ENCODE measurements at regions not wholly inside any gene's neighbourhood (a gene's known extent, or its start where the extent isn't known, plus 50 kb on each side); places are given as distances from the start of the nearest gene placed in this dataset.

DNA sequence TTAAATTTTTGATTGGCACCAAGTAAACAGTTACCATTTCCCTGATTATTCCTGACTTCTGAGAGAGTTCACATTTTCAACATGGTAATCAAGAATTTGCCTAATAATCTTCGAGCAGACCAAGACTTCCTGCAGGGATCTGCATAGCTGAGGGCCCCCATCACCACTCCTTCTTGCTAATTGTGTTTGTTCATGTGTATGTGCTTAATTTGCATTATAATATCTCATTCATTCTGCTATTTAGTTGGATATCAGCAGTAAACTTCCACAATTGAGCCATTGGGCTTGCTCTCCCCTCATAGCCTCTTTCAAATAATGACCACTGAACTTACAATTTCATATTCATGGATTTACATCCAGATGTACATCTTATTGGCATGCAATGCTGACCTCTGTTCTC, 292.5 kb downstream of the SPATA18 start:
- Mint-ChIP-seq H3K9me3 (peaks cover 0 to 4% (median 1%) of the 10 kb centered on the region in 7 donors), H3K27ac (no peak overlapping the region), H3K36me3 (no peaks in the 10 kb centered on the region), H3K27me3 (no peaks in the 10 kb centered on the region), H3K4me3 (no peak overlapping the region), H3K4me1 (no peaks in the 10 kb centered on the region)
- ATAC-seq (ENCODE audit: low read depth in 2 of 2) (no peak), DNase-seq (no peak)
- Histone ChIP-seq H3K27ac (ENCODE audit: insufficient read depth, low read length, poor library complexity, severe bottlenecking) (no peak overlapping the region), H3K4me1 (ENCODE audit: control insufficient read depth, insufficient read depth, low read length, poor library complexity, severe bottlenecking) (no peaks in the 10 kb centered on the region), H3K27me3 (ENCODE audit: control insufficient read depth, insufficient read depth, low read length) (no peaks in the 10 kb centered on the region), H3K4me3 (ENCODE audit: low read depth, low read length) (no peak overlapping the region), H3K36me3 (ENCODE audit: control insufficient read depth, insufficient read depth, low read length) (no peaks in the 10 kb centered on the region), H3K9me3 (ENCODE audit: control insufficient read depth in 2 of 2, low read length in 2 of 2) (no peaks in the 10 kb centered on the region)

DNA sequence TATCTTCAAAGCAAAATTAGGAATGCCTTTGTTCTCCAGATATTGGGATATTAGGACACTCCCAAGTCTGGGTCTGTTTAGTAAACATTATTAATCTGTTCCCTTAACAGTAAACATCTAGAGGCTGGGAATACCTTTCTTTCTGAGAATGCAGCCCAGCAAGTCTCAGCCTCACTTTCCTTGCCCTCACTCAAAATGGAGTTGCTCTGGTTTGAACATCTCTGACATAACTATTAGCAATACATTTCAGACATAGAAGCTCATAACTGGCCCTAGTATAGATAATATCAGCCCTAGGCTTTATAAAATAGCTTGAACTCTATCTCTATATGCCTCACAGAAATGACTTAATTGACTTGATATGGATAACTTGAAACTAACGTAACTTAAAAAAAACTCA, 299.8 kb downstream of the SPATA18 start:
- no peaks in the 10 kb centered on the region for H3K4me1 Mint-ChIP-seq
- Histone ChIP-seq H3K4me3 (ENCODE audit: low read depth, low read length) (no peak overlapping the region), H3K36me3 (ENCODE audit: control insufficient read depth, insufficient read depth, low read length) (no peaks in the 10 kb centered on the region), H3K9me3 (ENCODE audit: control insufficient read depth in 2 of 2, low read length in 2 of 2) (no peaks in the 10 kb centered on the region), H3K27me3 (ENCODE audit: control insufficient read depth, insufficient read depth, low read length) (no peaks in the 10 kb centered on the region), H3K4me1 (ENCODE audit: control insufficient read depth, insufficient read depth, low read length, poor library complexity, severe bottlenecking) (no peaks in the 10 kb centered on the region), H3K27ac (ENCODE audit: insufficient read depth, low read length, poor library complexity, severe bottlenecking) (no peak overlapping the region)
- H3K27ac Mint-ChIP-seq, result no peak overlapping the region
- peaks cover 0 to 5% (median 1%) of the 10 kb centered on the region in 7 donors for H3K9me3 Mint-ChIP-seq
- no peak overlapping the region for H3K4me3 Mint-ChIP-seq
- no peaks in the 10 kb centered on the region for H3K27me3 Mint-ChIP-seq
- no peaks in the 10 kb centered on the region for H3K36me3 Mint-ChIP-seq
- no peak for DNase-seq
- ATAC-seq (ENCODE audit: low read depth in 2 of 2), result no peak

DNA sequence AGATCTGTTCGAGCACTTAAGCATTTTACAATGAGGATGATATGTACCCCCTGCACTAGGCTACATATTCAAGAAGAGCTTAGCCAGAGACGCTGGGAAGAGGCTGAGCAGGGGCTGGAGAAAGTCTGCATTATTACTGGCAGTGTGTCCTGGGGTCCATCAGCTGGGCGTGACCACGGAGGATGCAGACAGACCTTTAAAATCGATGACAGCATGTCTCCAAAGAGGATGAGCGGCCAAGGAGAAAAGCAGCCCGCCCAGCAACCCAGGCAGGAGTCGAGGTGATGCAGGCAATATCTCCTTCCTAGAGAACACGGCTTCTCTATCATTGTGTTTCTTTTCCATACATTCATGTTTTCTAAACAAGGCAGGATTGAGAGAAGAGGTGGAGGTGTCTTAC, 300.7 kb downstream of the USP46 start:
- ATAC-seq (ENCODE audit: low read depth in 2 of 2), result no peak
- H3K9me3 Mint-ChIP-seq, result peaks cover 0 to 3% (median 0%) of the 10 kb centered on the region in 7 donors
- DNase-seq, result no peak
- no peak overlapping the region for H3K27ac ChIP-seq (ENCODE audit: insufficient read depth, low read length, poor library complexity, severe bottlenecking)
- no peak overlapping the region for H3K4me3 ChIP-seq (ENCODE audit: low read depth, low read length)
- no peaks in the 10 kb centered on the region for H3K36me3 Mint-ChIP-seq
- H3K4me3 Mint-ChIP-seq, result no peak overlapping the region
- H3K4me1 ChIP-seq (ENCODE audit: control insufficient read depth, insufficient read depth, low read length, poor library complexity, severe bottlenecking), result no peaks in the 10 kb centered on the region
- H3K36me3 ChIP-seq (ENCODE audit: control insufficient read depth, insufficient read depth, low read length), result no peaks in the 10 kb centered on the region
- no peaks in the 10 kb centered on the region for H3K27me3 Mint-ChIP-seq
- H3K27ac Mint-ChIP-seq, result no peak overlapping the region
- H3K27me3 ChIP-seq (ENCODE audit: control insufficient read depth, insufficient read depth, low read length), result no peaks in the 10 kb centered on the region
- no peaks in the 10 kb centered on the region for H3K9me3 ChIP-seq (ENCODE audit: control insufficient read depth in 2 of 2, low read length in 2 of 2)
- no peaks in the 10 kb centered on the region for H3K4me1 Mint-ChIP-seq

DNA sequence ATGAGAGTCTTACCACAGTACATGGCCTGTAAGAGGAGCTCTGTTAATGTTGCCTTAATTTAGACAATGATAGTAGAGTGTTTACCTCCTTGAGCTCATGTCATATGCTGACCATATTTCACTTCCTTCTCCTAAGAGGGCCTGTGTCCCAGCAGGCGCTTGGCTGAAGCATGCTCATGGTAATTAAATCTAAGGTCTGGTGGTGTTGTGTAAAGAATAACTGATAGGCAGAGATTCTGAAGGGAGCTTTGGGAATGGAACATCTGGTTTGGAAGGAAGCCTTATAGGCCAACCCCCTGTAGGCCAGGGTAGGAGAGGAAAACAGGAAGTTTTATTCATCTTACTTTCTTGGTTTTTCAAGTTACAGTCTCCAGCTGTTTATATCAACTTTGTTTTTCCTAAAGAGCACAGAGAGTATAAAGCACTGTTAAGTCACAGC, 300.2 kb downstream of the USP46 start:
- H3K27me3 Mint-ChIP-seq, result no peaks in the 10 kb centered on the region
- no peaks in the 10 kb centered on the region for H3K36me3 Mint-ChIP-seq
- Histone ChIP-seq H3K27ac (ENCODE audit: insufficient read depth, low read length, poor library complexity, severe bottlenecking) (no peak overlapping the region), H3K4me1 (ENCODE audit: control insufficient read depth, insufficient read depth, low read length, poor library complexity, severe bottlenecking) (no peaks in the 10 kb centered on the region), H3K36me3 (ENCODE audit: control insufficient read depth, insufficient read depth, low read length) (no peaks in the 10 kb centered on the region), H3K27me3 (ENCODE audit: control insufficient read depth, insufficient read depth, low read length) (no peaks in the 10 kb centered on the region), H3K4me3 (ENCODE audit: low read depth, low read length) (no peak overlapping the region), H3K9me3 (ENCODE audit: control insufficient read depth in 2 of 2, low read length in 2 of 2) (no peaks in the 10 kb centered on the region)
- no peaks in the 10 kb centered on the region for H3K4me1 Mint-ChIP-seq
- no peak for DNase-seq
- no peak overlapping the region for H3K27ac Mint-ChIP-seq
- H3K9me3 Mint-ChIP-seq, result peaks cover 0 to 3% (median 0%) of the 10 kb centered on the region in 7 donors
- no peak for ATAC-seq (ENCODE audit: low read depth in 2 of 2)
- no peak overlapping the region for H3K4me3 Mint-ChIP-seq

DNA sequence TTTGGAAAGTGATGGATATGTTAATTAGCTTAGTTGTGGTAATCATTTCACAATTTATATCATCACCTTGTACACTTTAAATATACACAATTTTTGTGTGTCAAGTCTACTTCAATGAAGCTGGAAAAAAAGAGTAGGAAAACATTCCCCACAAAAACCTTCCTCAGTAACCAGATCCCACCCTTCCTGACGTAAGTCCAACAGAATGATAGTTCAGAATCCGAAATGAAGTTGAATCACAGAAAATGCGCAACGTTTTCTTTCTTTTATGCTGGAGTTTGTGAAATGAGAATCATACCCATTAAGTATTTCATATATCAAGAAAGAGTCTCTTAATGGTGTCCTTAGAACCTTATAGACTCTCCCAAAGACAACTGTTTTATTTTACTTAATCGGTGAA, 292.9 kb downstream of the USP46 start:
- H3K27ac Mint-ChIP-seq, result no peak overlapping the region
- Histone ChIP-seq H3K4me1 (ENCODE audit: control insufficient read depth, insufficient read depth, low read length, poor library complexity, severe bottlenecking) (no peaks in the 10 kb centered on the region), H3K27me3 (ENCODE audit: control insufficient read depth, insufficient read depth, low read length) (no peaks in the 10 kb centered on the region), H3K4me3 (ENCODE audit: low read depth, low read length) (no peak overlapping the region), H3K27ac (ENCODE audit: insufficient read depth, low read length, poor library complexity, severe bottlenecking) (no peak overlapping the region), H3K36me3 (ENCODE audit: control insufficient read depth, insufficient read depth, low read length) (no peaks in the 10 kb centered on the region), H3K9me3 (ENCODE audit: control insufficient read depth in 2 of 2, low read length in 2 of 2) (no peaks in the 10 kb centered on the region)
- H3K4me3 Mint-ChIP-seq, result no peak overlapping the region
- DNase-seq, result no peak
- no peak for ATAC-seq (ENCODE audit: low read depth in 2 of 2)
- H3K36me3 Mint-ChIP-seq, result no peaks in the 10 kb centered on the region
- no peaks in the 10 kb centered on the region for H3K27me3 Mint-ChIP-seq
- H3K4me1 Mint-ChIP-seq, result no peaks in the 10 kb centered on the region
- H3K9me3 Mint-ChIP-seq, result no peaks in the 10 kb centered on the region

DNA sequence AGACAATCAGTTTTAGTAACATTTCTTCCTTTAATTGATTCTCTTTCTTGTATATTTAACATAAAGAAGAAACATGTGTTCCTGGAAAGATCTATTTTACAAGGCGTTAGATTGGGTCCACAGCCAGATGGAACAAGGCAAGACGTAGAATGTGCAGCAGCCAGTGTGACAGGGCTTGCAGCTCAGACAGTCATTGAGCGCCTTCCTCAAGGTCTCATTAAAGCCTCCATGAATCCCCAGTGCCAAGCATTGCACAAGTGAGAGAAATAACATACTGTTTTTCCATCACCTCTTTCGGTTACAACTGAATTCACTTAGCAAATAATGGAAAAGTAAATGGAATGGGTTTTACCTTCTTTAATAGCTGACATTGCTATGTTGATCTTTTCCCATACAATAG, 292.5 kb downstream of the USP46 start:
- Histone ChIP-seq H3K27me3 (ENCODE audit: control insufficient read depth, insufficient read depth, low read length) (no peaks in the 10 kb centered on the region), H3K27ac (ENCODE audit: insufficient read depth, low read length, poor library complexity, severe bottlenecking) (no peak overlapping the region), H3K9me3 (ENCODE audit: control insufficient read depth in 2 of 2, low read length in 2 of 2) (no peaks in the 10 kb centered on the region), H3K4me1 (ENCODE audit: control insufficient read depth, insufficient read depth, low read length, poor library complexity, severe bottlenecking) (no peaks in the 10 kb centered on the region), H3K4me3 (ENCODE audit: low read depth, low read length) (no peak overlapping the region), H3K36me3 (ENCODE audit: control insufficient read depth, insufficient read depth, low read length) (no peaks in the 10 kb centered on the region)
- ATAC-seq (ENCODE audit: low read depth in 2 of 2) (no peak), DNase-seq (no peak)
- Mint-ChIP-seq H3K4me3 (no peak overlapping the region), H3K36me3 (no peaks in the 10 kb centered on the region), H3K27ac (no peak overlapping the region), H3K27me3 (no peaks in the 10 kb centered on the region), H3K9me3 (no peaks in the 10 kb centered on the region), H3K4me1 (no peaks in the 10 kb centered on the region)

DNA sequence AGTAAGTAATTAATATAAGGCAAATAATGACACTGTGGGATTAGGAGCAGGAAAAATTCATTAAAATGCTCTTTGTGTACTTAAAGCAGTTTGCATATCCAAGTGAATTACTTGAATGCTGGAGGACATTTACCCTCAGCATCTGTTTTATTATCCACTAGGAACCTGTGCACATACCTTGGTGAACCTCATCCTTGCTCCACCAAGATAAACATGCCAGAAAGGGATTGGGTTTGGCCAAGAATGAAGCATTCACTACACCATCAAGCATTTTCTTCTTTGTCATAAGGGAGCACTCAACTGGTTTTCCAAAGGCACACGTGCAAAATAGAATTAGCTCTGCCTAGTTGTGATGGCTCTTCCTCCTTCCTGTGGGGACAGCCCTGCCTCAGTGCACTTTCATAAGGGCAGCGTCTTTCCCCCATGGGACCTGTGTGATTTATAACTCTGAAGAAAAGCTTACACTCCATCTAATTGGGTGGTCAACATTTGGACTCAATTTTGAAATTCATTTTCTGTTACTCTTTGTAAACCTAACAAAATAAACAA, 291.7 kb downstream of the USP46 start:
- no peak overlapping the region for H3K27ac Mint-ChIP-seq

DNA sequence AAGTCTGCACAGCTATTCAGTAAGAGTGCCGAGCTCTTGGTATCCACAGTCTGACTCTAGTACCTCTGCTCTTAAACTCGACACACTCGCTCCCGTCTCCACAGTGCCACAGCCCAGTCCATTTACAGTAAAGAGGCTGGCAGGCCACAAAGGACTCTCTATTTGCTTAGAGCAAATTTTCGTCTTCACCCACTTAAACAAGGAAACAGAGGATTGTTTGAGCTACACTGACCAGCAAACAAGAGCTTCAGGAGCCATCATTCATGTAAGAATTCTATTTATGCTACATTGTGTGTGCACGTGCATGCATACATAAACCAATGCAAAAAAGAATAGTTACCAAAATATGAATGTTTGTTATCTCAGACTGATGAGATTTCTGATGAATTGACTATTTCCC, 290.2 kb downstream of the USP46 start:
- Mint-ChIP-seq H3K9me3 (no peaks in the 10 kb centered on the region), H3K27ac (no peak overlapping the region), H3K4me3 (no peak overlapping the region), H3K4me1 (no peaks in the 10 kb centered on the region), H3K36me3 (no peaks in the 10 kb centered on the region), H3K27me3 (no peaks in the 10 kb centered on the region)
- H3K36me3 ChIP-seq (ENCODE audit: control insufficient read depth, insufficient read depth, low read length), result no peaks in the 10 kb centered on the region
- H3K4me3 ChIP-seq (ENCODE audit: low read depth, low read length), result no peak overlapping the region
- H3K4me1 ChIP-seq (ENCODE audit: control insufficient read depth, insufficient read depth, low read length, poor library complexity, severe bottlenecking), result no peaks in the 10 kb centered on the region
- no peak overlapping the region for H3K27ac ChIP-seq (ENCODE audit: insufficient read depth, low read length, poor library complexity, severe bottlenecking)
- no peak for DNase-seq
- no peaks in the 10 kb centered on the region for H3K27me3 ChIP-seq (ENCODE audit: control insufficient read depth, insufficient read depth, low read length)
- ATAC-seq (ENCODE audit: low read depth in 2 of 2), result no peak
- no peaks in the 10 kb centered on the region for H3K9me3 ChIP-seq (ENCODE audit: control insufficient read depth in 2 of 2, low read length in 2 of 2)

More for the DNA sequence above, 291.7 kb downstream of the USP46 start:
- Mint-ChIP-seq H3K9me3 (no peaks in the 10 kb centered on the region), H3K4me3 (no peak overlapping the region), H3K4me1 (no peaks in the 10 kb centered on the region), H3K27me3 (no peaks in the 10 kb centered on the region), H3K36me3 (no peaks in the 10 kb centered on the region)
- no peaks in the 10 kb centered on the region for H3K4me1 ChIP-seq (ENCODE audit: control insufficient read depth, insufficient read depth, low read length, poor library complexity, severe bottlenecking)
- ATAC-seq (ENCODE audit: low read depth in 2 of 2) (no peak), DNase-seq (no peak)
- no peak overlapping the region for H3K4me3 ChIP-seq (ENCODE audit: low read depth, low read length)
- no peaks in the 10 kb centered on the region for H3K27me3 ChIP-seq (ENCODE audit: control insufficient read depth, insufficient read depth, low read length)
- no peaks in the 10 kb centered on the region for H3K36me3 ChIP-seq (ENCODE audit: control insufficient read depth, insufficient read depth, low read length)
- no peaks in the 10 kb centered on the region for H3K9me3 ChIP-seq (ENCODE audit: control insufficient read depth in 2 of 2, low read length in 2 of 2)
- no peak overlapping the region for H3K27ac ChIP-seq (ENCODE audit: insufficient read depth, low read length, poor library complexity, severe bottlenecking)

Data from CD4-positive, CD25-positive, alpha-beta regulatory T cell (primary cell).